HEK293 (cell line): ENCODE measurements at regions not wholly inside any gene's neighbourhood (a gene's known extent, or its start where the extent isn't known, plus 50 kb on each side); places are given as distances from the start of the nearest gene placed in this dataset.

Experiments
- CTCF ChIA-PET: fragments of 350-600 bp; formaldehyde crosslinking; extraction: SDS; loops from one replicate; lab custom pipeline; 2021; ENCODE audit warnings: antibody characterized with exemption; lab: Yijun Ruan, JAX
- POLR2A ChIA-PET: fragments of 300-600 bp; formaldehyde crosslinking; extraction: SDS; loops from one replicate; lab custom pipeline; 2020; ENCODE audit warnings: antibody characterized with exemption, inconsistent platforms; lab: Yijun Ruan, JAX
- H3K27ac ChIP-seq: fragments of 200-500 bp; sonication (Bioruptor generic); 2 replicates; pipeline ENCODE4 v1.5.1; 2014; ENCODE audit warnings: low read depth, low read length, control low read depth, inconsistent platforms; ENCODE audit errors: extremely low read depth
- H3K36me3 ChIP-seq, 2 experiments: fragments of 200-500 bp in 1 of 2; sonication (Bioruptor generic) in 1 of 2; 1 replicate in 1 of 2; 2 replicates in 1 of 2; pipeline ENCODE4 v1.5.1; 2014 to 2017; ENCODE audit warnings: inconsistent platforms in 2 of 2, low read length in 2 of 2; ENCODE audit not compliant: control insufficient read depth in 2 of 2, insufficient read depth in 1 of 2
- H3K4me1 ChIP-seq: fragments of 200-500 bp; sonication (Bioruptor generic); 2 replicates; pipeline ENCODE4 v1.5.1; 2014; ENCODE audit warnings: mild to moderate bottlenecking, low read length, inconsistent platforms; ENCODE audit not compliant: control insufficient read depth, insufficient read depth
- H3K4me3 ChIP-seq: 2 replicates; pipeline ENCODE4 v1.5.1; 2011; ENCODE audit warnings: low read depth, mild to moderate bottlenecking, control low read depth, low read length, moderate library complexity
- H3K9me3 ChIP-seq: fragments of 200-500 bp; sonication (Bioruptor generic); 2 replicates; pipeline ENCODE4 v1.5.1; 2014; ENCODE audit warnings: low read depth, low read length, inconsistent platforms; ENCODE audit not compliant: control insufficient read depth, insufficient read depth
- EGR2 ChIP-seq: fragments of 450-650 bp; formaldehyde crosslinking; IDR thresholded peaks from 2 replicates; pipeline ENCODE4 v1.5.1; 2016; ENCODE audit warnings: low read depth, missing biosample characterization, missing genetic modification characterization
- GLIS1 ChIP-seq: fragments of 450-650 bp; formaldehyde crosslinking; IDR thresholded peaks from 2 replicates; pipeline ENCODE4 v1.5.1; 2016; ENCODE audit warnings: missing biosample characterization, missing genetic modification characterization
- IKZF3 ChIP-seq: fragments of 450-650 bp; IDR thresholded peaks from 2 replicates; pipeline ENCODE4 v1.5.0; 2018; ENCODE audit warnings: missing biosample characterization, mild to moderate bottlenecking, missing genetic modification characterization, moderate library complexity
- MYNN ChIP-seq: fragments of 450-650 bp; formaldehyde crosslinking; IDR thresholded peaks from 2 replicates; pipeline ENCODE4 v1.5.1; 2016; ENCODE audit warnings: missing biosample characterization, missing genetic modification characterization, borderline replicate concordance
- PATZ1 ChIP-seq: fragments of 450-650 bp; formaldehyde crosslinking; IDR thresholded peaks from 2 replicates; pipeline ENCODE4 v1.5.1; 2016; ENCODE audit warnings: missing biosample characterization, missing genetic modification characterization
- PRDM1 ChIP-seq: fragments of 450-650 bp; formaldehyde crosslinking; IDR thresholded peaks from 2 replicates; pipeline ENCODE4; 2016; ENCODE audit warnings: missing biosample characterization, missing genetic modification characterization
- SCRT1 ChIP-seq: fragments of 450-650 bp; formaldehyde crosslinking; IDR thresholded peaks from 2 replicates; pipeline ENCODE4 v1.5.1; 2016; ENCODE audit warnings: missing biosample characterization, missing genetic modification characterization, borderline replicate concordance
- SCRT2 ChIP-seq: fragments of 450-650 bp; formaldehyde crosslinking; IDR thresholded peaks from 2 replicates; pipeline ENCODE4 v1.5.1; 2016; ENCODE audit warnings: missing biosample characterization, missing genetic modification characterization
- YY1 ChIP-seq: fragments of 450-650 bp; formaldehyde crosslinking; IDR thresholded peaks from 2 replicates; pipeline ENCODE4 v1.5.1; 2018; ENCODE audit warnings: missing biosample characterization, missing genetic modification characterization
- ZFP37 ChIP-seq: fragments of 450-650 bp; formaldehyde crosslinking; IDR thresholded peaks from 2 replicates; pipeline ENCODE4 v1.5.1; 2016; ENCODE audit warnings: missing biosample characterization, missing genetic modification characterization
- ZFP41 ChIP-seq: fragments of 450-650 bp; formaldehyde crosslinking; IDR thresholded peaks from 2 replicates; pipeline ENCODE4 v1.5.1; 2016; ENCODE audit warnings: missing biosample characterization, missing genetic modification characterization, borderline replicate concordance
- ZIC2 ChIP-seq: fragments of 450-650 bp; formaldehyde crosslinking; IDR thresholded peaks from 2 replicates; pipeline ENCODE4 v1.5.1; 2016; ENCODE audit warnings: missing biosample characterization, missing genetic modification characterization
- ZNF16 ChIP-seq: fragments of 450-650 bp; formaldehyde crosslinking; IDR thresholded peaks from 2 replicates; pipeline ENCODE4 v1.5.1; 2016; ENCODE audit warnings: low read depth, missing biosample characterization, missing genetic modification characterization
- ZNF174 ChIP-seq: fragments of 450-650 bp; formaldehyde crosslinking; IDR thresholded peaks from 2 replicates; pipeline ENCODE4 v1.5.0; 2017; ENCODE audit warnings: missing biosample characterization, mild to moderate bottlenecking, missing genetic modification characterization
- ZNF184 ChIP-seq: fragments of 450-650 bp; IDR thresholded peaks from 2 replicates; pipeline ENCODE4 v1.5.1; 2018; ENCODE audit warnings: missing biosample characterization, mild to moderate bottlenecking, missing genetic modification characterization
- ZNF394 ChIP-seq: fragments of 450-650 bp; formaldehyde crosslinking; IDR thresholded peaks from 2 replicates; pipeline ENCODE4 v1.5.1; 2016; ENCODE audit warnings: missing biosample characterization, missing genetic modification characterization, mild to moderate bottlenecking, moderate library complexity, borderline replicate concordance
- ZNF404 ChIP-seq: fragments of 450-650 bp; formaldehyde crosslinking; IDR thresholded peaks from 2 replicates; pipeline ENCODE4 v1.5.1; 2017; ENCODE audit warnings: missing biosample characterization, missing genetic modification characterization
- ZNF488 ChIP-seq: fragments of 450-650 bp; formaldehyde crosslinking; IDR thresholded peaks from 2 replicates; pipeline ENCODE4 v1.5.1; 2016; ENCODE audit warnings: missing biosample characterization, missing genetic modification characterization
- ZNF580 ChIP-seq: fragments of 450-650 bp; formaldehyde crosslinking; IDR thresholded peaks from 2 replicates; pipeline ENCODE4 v1.5.1; 2016; ENCODE audit warnings: missing biosample characterization, missing genetic modification characterization
- ZNF621 ChIP-seq: fragments of 450-650 bp; formaldehyde crosslinking; IDR thresholded peaks from 2 replicates; pipeline ENCODE4 v1.5.1; 2017; ENCODE audit warnings: missing biosample characterization, missing genetic modification characterization
- ZNF629 ChIP-seq: fragments of 450-650 bp; formaldehyde crosslinking; IDR thresholded peaks from 2 replicates; pipeline ENCODE4 v1.5.1; 2017; ENCODE audit warnings: missing biosample characterization, missing genetic modification characterization
- ZNF645 ChIP-seq: fragments of 450-650 bp; formaldehyde crosslinking; IDR thresholded peaks from 2 replicates; pipeline ENCODE4; 2016; ENCODE audit warnings: missing biosample characterization, missing genetic modification characterization
- ZNF658 ChIP-seq: fragments of 450-650 bp; formaldehyde crosslinking; IDR thresholded peaks from 2 replicates; pipeline ENCODE4; 2016; ENCODE audit warnings: missing biosample characterization, missing genetic modification characterization
- ZNF76 ChIP-seq: fragments of 450-650 bp; formaldehyde crosslinking; IDR thresholded peaks from 2 replicates; pipeline ENCODE4; 2016; ENCODE audit warnings: low read depth, missing biosample characterization, missing genetic modification characterization, borderline replicate concordance

- ChIA-PET CTCF (no interaction called here), POLR2A (no interaction called here)
- no peak overlapping the region for H3K4me3 ChIP-seq
- no peaks in the 10 kb centered on the region for H3K9me3 ChIP-seq
- H3K36me3 ChIP-seq: no peaks in the 10 kb centered on the region
- TF ChIP-seq PRDM1 (tag by site-specific recombination): no peak
- TF ChIP-seq ZNF394: no peak
- no peak for TF ChIP-seq ZNF629 (tag by site-specific recombination)
- TF ChIP-seq ZNF174 (tag by site-specific recombination): no peak
- no peak for TF ChIP-seq YY1 (tag by site-specific recombination)
- no peak for TF ChIP-seq ZNF621 (tag by site-specific recombination)
- no peak for TF ChIP-seq ZNF580 (tag by site-specific recombination)
- H3K4me1 ChIP-seq: no peaks in the 10 kb centered on the region
- no peak overlapping the region for H3K27ac ChIP-seq
Measured at GRCh38 chr2:128593879-128594650, 275.4 kb upstream of the HS6ST1 start.

GRCh38 chr2:128594651-128594910 is 275.9 kb upstream of the HS6ST1 start:
- Histone ChIP-seq H3K4me1 (no peaks in the 10 kb centered on the region), H3K9me3 (no peaks in the 10 kb centered on the region), H3K27ac (no peak overlapping the region), H3K4me3 (no peak overlapping the region), H3K36me3 (no peaks in the 10 kb centered on the region)
- TF ChIP-seq ZNF404 (tag by site-specific recombination) (no peak), ZNF645 (no peak), IKZF3 (tag by site-specific recombination) (no peak), ZNF658 (tag by site-specific recombination) (no peak), ZFP41 (no peak), ZNF76 (tag by site-specific recombination) (no peak)
- ChIA-PET POLR2A (no interaction called here), CTCF (no interaction called here)

- no peak overlapping the region for H3K27ac ChIP-seq
- no peaks in the 10 kb centered on the region for H3K36me3 ChIP-seq
- POLR2A ChIA-PET: no interaction called here
- no peak for TF ChIP-seq ZNF488 (tag by site-specific recombination)
- no peak for TF ChIP-seq MYNN (tag by site-specific recombination)
- TF ChIP-seq ZIC2: peak; percentile 94
- TF ChIP-seq GLIS1 (tag by site-specific recombination): 0 out of 2 replicates have a peak, but pooled peaks have one; percentile 39
- no peak for TF ChIP-seq EGR2 (tag by site-specific recombination)
- no peak for TF ChIP-seq ZNF16 (tag by site-specific recombination)
- peak; percentile 64; the same call in 1 of the 2 replicates for TF ChIP-seq SCRT1
- TF ChIP-seq PATZ1 (tag by site-specific recombination): no peak
- peak; percentile 86 for TF ChIP-seq SCRT2
- no peak for TF ChIP-seq ZFP37 (tag by site-specific recombination)
- no peak for TF ChIP-seq ZNF184
- CTCF ChIA-PET: interaction anchor here (0.6 kb wide), 1 partner anchor 25 kb away, joined by 3 read pairs; no protein-coding TSS in a partner anchor
- H3K4me3 ChIP-seq: no peak overlapping the region
- no peaks in the 10 kb centered on the region for H3K4me1 ChIP-seq
- H3K9me3 ChIP-seq: no peaks in the 10 kb centered on the region
Measured at GRCh38 chr2:128594953-128595677, 276.4 kb upstream of the HS6ST1 start.
